Uterus (tissue), 3 donors: ENCODE measurements at regions not wholly inside any gene's neighbourhood (a gene's known extent, or its start where the extent isn't known, plus 50 kb on each side); places are given as distances from the start of the nearest gene placed in this dataset.

Experiments used
- DNase-seq, 2 donors: peaks; one replicate each; pipeline ENCODE4 v3.0.0-alpha.2; 2019 to 2020
- H3K27ac ChIP-seq, 2 donors: fragments of 200-600 bp; sonication (generic); 1 replicate in 1 of 2; 2 replicates in 1 of 2; pipeline ENCODE4 v1.5.1; 2016 to 2018
- H3K27me3 ChIP-seq, 2 donors: fragments of 200-600 bp; sonication (generic); one replicate each; pipeline ENCODE4 v1.5.1; 2018 to 2019; ENCODE audit warnings: control low read depth in 1 of 2
- H3K36me3 ChIP-seq, 2 donors: fragments of 200-600 bp; sonication (generic); one replicate each; pipeline ENCODE4 v1.5.1; 2019; ENCODE audit warnings: control low read depth in 1 of 2
- H3K4me1 ChIP-seq, 2 donors: fragments of 200-600 bp; sonication (generic); one replicate each; pipeline ENCODE4 v1.5.1; 2018 to 2019; ENCODE audit warnings: control low read depth in 1 of 2
- H3K4me3 ChIP-seq, 2 donors: fragments of 200-600 bp; sonication (generic); 1 replicate in 1 of 2; 2 replicates in 1 of 2; pipeline ENCODE4 v1.5.1; 2018 to 2019; ENCODE audit warnings: mild to moderate bottlenecking in 1 of 2
- H3K9me3 ChIP-seq, 2 donors: fragments of 200-600 bp; sonication (generic); one replicate each; pipeline ENCODE4 v1.5.1; 2019; ENCODE audit warnings: control low read depth in 1 of 2
- POLR2A ChIP-seq, 2 donors: fragments of 450-650 bp; IDR thresholded peaks; one replicate each; pipeline ENCODE4 v1.6.1; 2016; ENCODE audit warnings: antibody characterized with exemption in 2 of 2, mild to moderate bottlenecking in 1 of 2, moderate library complexity in 1 of 2
- intact Hi-C: fragments of 100-400 bp; cut with DNase I; formaldehyde crosslinking; loops from one replicate; pipeline ENCODE4 v1.15.1; 2023; ENCODE audit warnings: low total_unique reads
- TF ChIP-seq, protein P1 (sequence below), 4 experiments: fragments of 200-600 bp in 2 of 4; fragments of 450-650 bp in 2 of 4; sonication (generic) in 2 of 4; IDR thresholded peaks; one replicate each; pipeline ENCODE4 v1.5.1; 2016 to 2019; ENCODE audit warnings: antibody characterized with exemption in 4 of 4, mild to moderate bottlenecking in 2 of 4, moderate library complexity in 1 of 4
- donor health status: DM: yes; HTN: yes; CAD: no.

- DNase-seq = no peak
- Histone ChIP-seq H3K27ac (peak overlapping the region; percentile 84 to 94), H3K9me3 (no peaks in the 10 kb centered on the region), H3K4me1 (peaks cover 0 to 5% of the 10 kb centered on the region in 2 donors), H3K4me3 (no peak overlapping the region), H3K27me3 (no peaks in the 10 kb centered on the region), H3K36me3 (no peaks in the 10 kb centered on the region)
- intact Hi-C loops = no loop called here
- TF ChIP-seq POLR2A (IDR thresholded peaks at IDR 0.05) = no peak
- TF ChIP-seq, protein P1, sequence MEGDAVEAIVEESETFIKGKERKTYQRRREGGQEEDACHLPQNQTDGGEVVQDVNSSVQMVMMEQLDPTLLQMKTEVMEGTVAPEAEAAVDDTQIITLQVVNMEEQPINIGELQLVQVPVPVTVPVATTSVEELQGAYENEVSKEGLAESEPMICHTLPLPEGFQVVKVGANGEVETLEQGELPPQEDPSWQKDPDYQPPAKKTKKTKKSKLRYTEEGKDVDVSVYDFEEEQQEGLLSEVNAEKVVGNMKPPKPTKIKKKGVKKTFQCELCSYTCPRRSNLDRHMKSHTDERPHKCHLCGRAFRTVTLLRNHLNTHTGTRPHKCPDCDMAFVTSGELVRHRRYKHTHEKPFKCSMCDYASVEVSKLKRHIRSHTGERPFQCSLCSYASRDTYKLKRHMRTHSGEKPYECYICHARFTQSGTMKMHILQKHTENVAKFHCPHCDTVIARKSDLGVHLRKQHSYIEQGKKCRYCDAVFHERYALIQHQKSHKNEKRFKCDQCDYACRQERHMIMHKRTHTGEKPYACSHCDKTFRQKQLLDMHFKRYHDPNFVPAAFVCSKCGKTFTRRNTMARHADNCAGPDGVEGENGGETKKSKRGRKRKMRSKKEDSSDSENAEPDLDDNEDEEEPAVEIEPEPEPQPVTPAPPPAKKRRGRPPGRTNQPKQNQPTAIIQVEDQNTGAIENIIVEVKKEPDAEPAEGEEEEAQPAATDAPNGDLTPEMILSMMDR (IDR thresholded peaks at IDR 0.05) = no peak
Measured at GRCh38 chr3:64343689-64344430, 118.6 kb upstream of the PRICKLE2 start.

DNA sequence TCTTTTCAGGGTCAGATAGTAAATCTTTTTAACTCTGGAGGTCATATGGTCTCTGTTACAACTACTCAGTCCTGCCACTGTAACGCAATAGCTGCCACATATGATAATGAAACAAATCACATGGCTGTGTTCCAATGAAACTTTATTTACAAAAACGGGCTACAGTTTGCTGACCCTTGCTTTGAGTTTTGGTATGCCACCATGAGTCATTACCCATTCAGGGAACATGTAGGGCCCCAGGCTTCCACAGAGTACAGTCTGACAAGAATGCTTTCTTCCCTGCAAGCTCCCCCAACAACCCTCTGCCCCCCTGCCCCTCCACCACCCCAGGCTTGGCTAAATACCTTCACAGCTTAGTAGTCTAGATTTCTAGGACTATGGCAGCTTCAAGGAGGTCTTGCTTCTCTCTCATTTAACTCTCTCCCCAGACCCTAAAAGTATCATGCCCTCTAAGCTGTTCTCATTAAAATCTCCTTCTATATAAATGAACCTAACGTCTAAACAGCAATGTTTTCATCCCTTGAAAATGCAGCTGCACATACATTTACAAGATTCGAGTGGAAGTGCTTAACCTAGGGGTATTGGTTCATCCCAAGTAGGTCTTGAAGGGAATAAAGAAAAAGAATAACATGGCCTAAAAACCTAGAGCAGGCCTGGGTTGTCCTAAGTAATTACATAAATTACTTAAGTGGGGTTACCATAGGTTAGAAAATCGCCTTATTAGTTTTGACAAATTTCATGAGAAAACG lies 117.8 kb upstream of the PRICKLE2 start:
- H3K27ac ChIP-seq = peak overlapping the region; percentile 84 to 94
- DNase-seq = no peak
- no peaks in the 10 kb centered on the region for H3K27me3 ChIP-seq
- H3K9me3 ChIP-seq = no peaks in the 10 kb centered on the region
- TF ChIP-seq, protein P1 (IDR thresholded peaks at IDR 0.05) = no peak
- TF ChIP-seq POLR2A (IDR thresholded peaks at IDR 0.05) = no peak
- H3K4me1 ChIP-seq = peaks cover 0 to 5% of the 10 kb centered on the region in 2 donors
- H3K36me3 ChIP-seq = no peaks in the 10 kb centered on the region
- H3K4me3 ChIP-seq = no peak overlapping the region
- intact Hi-C loops = no loop called here

GRCh38 chr3:64341296-64341695 lies 116.0 kb upstream of the PRICKLE2 start:
- no peaks in the 10 kb centered on the region for H3K36me3 ChIP-seq
- peak overlapping the region in 1 of 2 donors; percentile 11 for H3K4me3 ChIP-seq
- H3K9me3 ChIP-seq = no peaks in the 10 kb centered on the region
- peak; percentile 53 to 58 for DNase-seq
- intact Hi-C loops = no loop called here
- H3K27me3 ChIP-seq = no peaks in the 10 kb centered on the region
- peaks cover 0 to 5% of the 10 kb centered on the region in 2 donors for H3K4me1 ChIP-seq
- H3K27ac ChIP-seq = peak overlapping the region; percentile 84 to 94
- TF ChIP-seq, protein P1 (IDR thresholded peaks at IDR 0.05) = no peak
- TF ChIP-seq POLR2A (IDR thresholded peaks at IDR 0.05) = no peak

- intact Hi-C loops = no loop called here
- Histone ChIP-seq H3K4me1 (peaks cover 0 to 5% of the 10 kb centered on the region in 2 donors), H3K27ac (peak overlapping the region; percentile 84 to 94), H3K9me3 (no peaks in the 10 kb centered on the region), H3K36me3 (no peaks in the 10 kb centered on the region), H3K27me3 (no peaks in the 10 kb centered on the region), H3K4me3 (peak overlapping the region; percentile 7 to 11)
- TF ChIP-seq POLR2A (IDR thresholded peaks at IDR 0.05) = no peak
- TF ChIP-seq, protein P1 (IDR thresholded peaks at IDR 0.05) = no peak
- peak; percentile 53 to 78 for DNase-seq
Measured at GRCh38 chr3:64340641-64341101, 115.4 kb upstream of the PRICKLE2 start.

DNA sequence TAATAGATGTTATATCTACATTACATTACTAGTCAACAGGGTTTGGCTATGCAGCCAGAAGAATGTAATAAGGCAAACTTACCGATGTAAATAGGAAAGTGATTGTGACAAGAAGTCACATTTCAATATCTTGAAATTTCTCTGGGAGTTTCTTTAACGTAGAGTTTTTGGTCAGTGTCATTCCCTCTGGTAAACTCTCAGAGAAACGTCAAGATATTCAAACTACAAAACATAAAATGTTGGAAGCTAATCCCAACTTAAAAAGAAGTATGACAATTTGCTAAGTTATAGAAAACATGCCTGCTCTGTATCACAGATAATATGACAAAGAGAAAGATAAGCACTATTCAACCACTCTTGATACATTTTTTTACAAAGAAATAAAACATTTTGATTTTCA lies 111.2 kb upstream of the PRICKLE2 start:
- no peak overlapping the region for H3K27ac ChIP-seq
- no peak for TF ChIP-seq POLR2A (IDR thresholded peaks at IDR 0.05)
- TF ChIP-seq, protein P1 (IDR thresholded peaks at IDR 0.05) = no peak
- no peak for DNase-seq

More for the DNA sequence above, 111.2 kb upstream of the PRICKLE2 start:
- intact Hi-C loops = no loop called here
- Histone ChIP-seq H3K9me3 (no peaks in the 10 kb centered on the region), H3K36me3 (no peaks in the 10 kb centered on the region), H3K4me1 (no peaks in the 10 kb centered on the region), H3K4me3 (no peak overlapping the region), H3K27me3 (no peaks in the 10 kb centered on the region)
